Lung (tissue), 11 donors: ENCODE measurements at regions not wholly inside any gene's neighbourhood (a gene's known extent, or its start where the extent isn't known, plus 50 kb on each side); places are given as distances from the start of the nearest gene placed in this dataset.

Source experiments
- ATAC-seq: fragments of 200-7000 bp; cut with Tn5 transposase; one replicate; pipeline ENCODE4 v1.9.1; 2020; ENCODE audit warnings: moderate number of reproducible peaks; ENCODE audit not compliant: insufficient read depth, low FRiP score
- DNase-seq, 3 donors: peaks; one replicate each; pipeline ENCODE4 v3.0.0-alpha.2; 2013 to 2017
- H3K27ac ChIP-seq, 2 donors: one replicate each; pipeline ENCODE4 v1.5.1; 2013; ENCODE audit warnings: mild to moderate bottlenecking in 2 of 2, moderate library complexity in 2 of 2, control low read depth in 1 of 2, inconsistent platforms in 1 of 2, low read depth in 1 of 2, low read length in 1 of 2
- H3K27me3 ChIP-seq, 3 donors: one replicate each; pipeline ENCODE4 v1.5.1; 2013; ENCODE audit warnings: low read length in 2 of 3; ENCODE audit not compliant: control insufficient read depth in 3 of 3, insufficient read depth in 3 of 3
- H3K36me3 ChIP-seq, 4 donors: one replicate each; pipeline ENCODE4 v1.5.1; 2013; ENCODE audit warnings: low read length in 4 of 4, mild to moderate bottlenecking in 1 of 4, moderate library complexity in 1 of 4; ENCODE audit not compliant: control insufficient read depth in 4 of 4, insufficient read depth in 4 of 4
- H3K4me1 ChIP-seq, 5 donors: one replicate each; pipeline ENCODE4 v1.5.1; 2013; ENCODE audit warnings: low read length in 5 of 5, mild to moderate bottlenecking in 2 of 5, moderate library complexity in 1 of 5; ENCODE audit not compliant: control insufficient read depth in 5 of 5, insufficient read depth in 5 of 5
- H3K4me3 ChIP-seq: one replicate; pipeline ENCODE4 v1.5.1; 2013; ENCODE audit warnings: mild to moderate bottlenecking, control low read depth, moderate library complexity
- H3K9ac ChIP-seq, 2 donors: one replicate each; pipeline ENCODE4 v1.5.1; 2013; ENCODE audit warnings: low read length in 2 of 2, control low read depth in 1 of 2; ENCODE audit not compliant: insufficient read depth in 1 of 2
- H3K9me3 ChIP-seq, 4 donors: one replicate each; pipeline ENCODE4 v1.5.1; 2013; ENCODE audit warnings: low read length in 3 of 4, mild to moderate bottlenecking in 1 of 4, moderate library complexity in 1 of 4; ENCODE audit not compliant: control insufficient read depth in 4 of 4, insufficient read depth in 3 of 4
- CTCF ChIP-seq: IDR thresholded peaks from 2 replicates; pipeline ENCODE4 v1.5.1; 2012; ENCODE audit warnings: mild to moderate bottlenecking; ENCODE audit errors: control extremely low read depth, extremely low read depth
- WGBS, 2 donors: extraction: QIAGEN DNeasy Blood & Tissue Kit; methylation state at CpG; one replicate each; pipeline ENCODE4 v1.1.7; 2013; 5-methylcytosine and 5-hydroxymethylcytosine counted together
- donor health status: control.
- donor health status: control.
- donor health status: Bipolar disorder and iron deficiency.
- donor health status: healthy.
- donor health status: DM: yes; HTN: yes; CAD: no.

- DNase-seq, result no peak
- ATAC-seq, result no peak
- no peak overlapping the region for H3K9ac ChIP-seq
- H3K4me1 ChIP-seq, result no peaks in the 10 kb centered on the region
- no peaks in the 10 kb centered on the region for H3K36me3 ChIP-seq
- H3K27me3 ChIP-seq, result no peaks in the 10 kb centered on the region
- peak overlapping the region in 1 of 2 donors; percentile 21 for H3K27ac ChIP-seq
- H3K9me3 ChIP-seq, result peaks cover 0 to 11% (median 2%) of the 10 kb centered on the region in 4 donors
- no peak for TF ChIP-seq CTCF
- no peak overlapping the region for H3K4me3 ChIP-seq
These were observed 273.1 kb downstream of the PCDH20 start for GRCh38 chr13:61142506-61142905.

- H3K9me3 ChIP-seq, result no peaks in the 10 kb centered on the region
- H3K4me3 ChIP-seq, result no peak overlapping the region
- no peak overlapping the region for H3K9ac ChIP-seq
- peaks cover 0 to 5% (median 0%) of the 10 kb centered on the region in 5 donors for H3K4me1 ChIP-seq
- DNase-seq, result no peak
- H3K27me3 ChIP-seq, result no peaks in the 10 kb centered on the region
- no peak overlapping the region for H3K27ac ChIP-seq
- ATAC-seq, result no peak
- no peaks in the 10 kb centered on the region for H3K36me3 ChIP-seq
- TF ChIP-seq CTCF, result no peak
These were observed 276.8 kb downstream of the PCDH20 start for GRCh38 chr13:61138857-61139256.

GRCh38 chr13:61136515-61136914 lies 279.1 kb downstream of the PCDH20 start:
- H3K27me3 ChIP-seq, result no peaks in the 10 kb centered on the region
- H3K27ac ChIP-seq, result no peak overlapping the region
- H3K36me3 ChIP-seq, result no peaks in the 10 kb centered on the region
- H3K4me3 ChIP-seq, result no peak overlapping the region
- ATAC-seq (no peak), DNase-seq (no peak)
- TF ChIP-seq CTCF, result no peak
- H3K9ac ChIP-seq, result no peak overlapping the region
- 70 to 79% methylated on average over 1 of the region's 1 CpG for WGBS, 2 donors
- no peaks in the 10 kb centered on the region for H3K9me3 ChIP-seq
- peaks cover 0 to 5% (median 0%) of the 10 kb centered on the region in 5 donors for H3K4me1 ChIP-seq

- Histone ChIP-seq H3K4me1 (peaks cover 0 to 5% (median 0%) of the 10 kb centered on the region in 5 donors), H3K9ac (no peak overlapping the region), H3K36me3 (no peaks in the 10 kb centered on the region), H3K4me3 (no peak overlapping the region), H3K27ac (peak overlapping the region in 1 of 2 donors; percentile 21), H3K9me3 (no peaks in the 10 kb centered on the region), H3K27me3 (no peaks in the 10 kb centered on the region)
- no peak for ATAC-seq
- DNase-seq, result peak in 2 of 3 donors; percentile 50 to 73
- 52 to 72% methylated on average over 4 of the region's 4 CpGs for WGBS, 2 donors
- TF ChIP-seq CTCF, result no peak
These were observed 279.6 kb downstream of the PCDH20 start for GRCh38 chr13:61136093-61136492.
